AG04449 (cell line): ENCODE measurements at regions not wholly inside any gene's neighbourhood (a gene's known extent, or its start where the extent isn't known, plus 50 kb on each side); places are given as distances from the start of the nearest gene placed in this dataset.
"Not testable (repeated sequence)": the region's sequence is repeated elsewhere in the genome, so short reads cannot be mapped to it uniquely, and the experiment has no call there.

Source experiments
- CTCF ChIA-PET: fragments of 350-600 bp; formaldehyde crosslinking; extraction: SDS; loops from one replicate; lab custom pipeline; 2021; ENCODE audit warnings: antibody characterized with exemption; lab: Yijun Ruan, JAX
- POLR2A ChIA-PET: fragments of 400-600, 350-600 bp; formaldehyde crosslinking; extraction: SDS; loops from one replicate; lab custom pipeline; 2020; ENCODE audit warnings: antibody characterized with exemption, inconsistent platforms; lab: Yijun Ruan, JAX
- DNase-seq: peaks from one replicate; pipeline ENCODE4 v3.0.0-alpha.2; 2010; ENCODE audit warnings: low read depth, low spot score
- H3K4me3 ChIP-seq: 2 replicates; pipeline ENCODE4 v1.5.1; 2011; ENCODE audit warnings: low read depth, mild to moderate bottlenecking, control low read depth, low read length
- CTCF ChIP-seq: IDR thresholded peaks from one replicate; pipeline ENCODE4 v1.5.1; 2011; ENCODE audit warnings: mild to moderate bottlenecking, moderate library complexity, low read length, control low read depth, inconsistent platforms; ENCODE audit not compliant: insufficient read depth; ENCODE audit errors: missing control alignments

DNA sequence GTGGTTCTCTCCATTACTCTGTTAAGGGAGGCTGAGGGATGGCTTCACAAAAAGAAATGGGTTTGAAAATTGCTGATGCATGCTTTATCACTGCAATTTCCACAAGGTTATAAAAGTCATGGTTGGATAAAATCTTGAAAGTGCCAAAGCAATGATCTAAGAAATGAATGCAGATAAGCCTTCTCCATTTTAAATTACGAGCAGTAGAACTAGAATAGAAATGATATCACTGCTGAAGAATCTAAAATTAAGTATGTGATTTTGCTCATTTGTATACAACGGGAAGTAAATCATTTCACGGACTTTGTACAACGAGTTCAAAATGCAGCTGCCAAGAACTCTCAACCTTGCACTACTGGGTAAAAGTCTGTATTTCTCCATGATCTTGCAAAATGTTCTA is 299.0 kb downstream of the PRELID2 start:
- ChIA-PET CTCF (no interaction called here), POLR2A (no interaction called here)
- no peak for TF ChIP-seq CTCF
- no peak for DNase-seq
- no peak overlapping the region for H3K4me3 ChIP-seq

- POLR2A ChIA-PET: no interaction called here
- TF ChIP-seq CTCF: no peak
- CTCF ChIA-PET: interaction anchor here (0.9 kb wide), 1 partner anchor 151 kb away, joined by 3 read pairs; no protein-coding TSS in a partner anchor
- peak; percentile 42 for DNase-seq
- no peak overlapping the region for H3K4me3 ChIP-seq
These were observed 304.0 kb downstream of the PRELID2 start for GRCh38 chr5:145531038-145531734.

DNA sequence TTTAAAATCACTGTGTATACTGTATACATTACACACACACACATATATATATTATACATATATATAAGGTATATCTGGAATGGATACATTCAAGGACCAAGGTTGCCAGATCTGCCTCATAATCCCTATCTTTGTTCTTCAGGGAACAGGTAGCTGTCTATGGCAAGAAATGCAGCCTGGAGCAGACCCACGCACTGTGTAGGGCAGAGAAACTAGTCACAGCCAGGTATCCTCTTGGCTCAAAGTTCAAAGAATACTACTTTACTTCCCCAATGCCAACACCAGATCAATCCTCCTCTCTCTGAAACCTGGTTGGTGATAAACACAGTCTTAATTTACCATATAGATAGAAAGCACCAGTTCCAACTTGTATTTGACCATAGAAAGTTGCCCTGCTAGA is 313.6 kb downstream of the PRELID2 start:
- POLR2A ChIA-PET: no interaction called here
- TF ChIP-seq CTCF: no peak
- CTCF ChIA-PET: interaction anchor here (1.0 kb wide), 1 partner anchor 10 kb away, joined by 3 read pairs; no protein-coding TSS in a partner anchor
- no peak for DNase-seq
- no peak overlapping the region for H3K4me3 ChIP-seq

DNA sequence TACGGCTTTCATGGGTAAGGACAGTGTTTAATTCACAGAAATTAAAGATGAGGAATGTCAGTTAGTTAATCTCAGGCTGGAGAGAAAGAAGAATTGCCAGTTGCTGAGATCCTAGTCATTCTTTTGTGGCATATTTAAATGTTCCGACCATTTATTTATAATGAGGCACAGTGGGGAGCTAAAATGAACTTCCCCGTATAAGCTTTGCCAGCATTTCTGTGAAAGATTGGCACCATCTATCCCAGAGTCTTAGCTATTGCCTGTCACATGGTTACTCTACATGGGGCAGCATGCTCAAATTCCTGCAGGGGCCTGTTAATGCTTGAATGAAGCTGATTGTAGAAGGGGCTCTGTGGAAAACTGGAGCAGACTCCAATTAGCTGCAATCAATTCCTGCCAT is 314.1 kb downstream of the PRELID2 start:
- H3K4me3 ChIP-seq: no peak overlapping the region
- DNase-seq: no peak
- ChIA-PET POLR2A (no interaction called here), CTCF (interaction anchor here (1.0 kb wide), 1 partner anchor 10 kb away, joined by 3 read pairs; no protein-coding TSS in a partner anchor)
- TF ChIP-seq CTCF: no peak

DNA sequence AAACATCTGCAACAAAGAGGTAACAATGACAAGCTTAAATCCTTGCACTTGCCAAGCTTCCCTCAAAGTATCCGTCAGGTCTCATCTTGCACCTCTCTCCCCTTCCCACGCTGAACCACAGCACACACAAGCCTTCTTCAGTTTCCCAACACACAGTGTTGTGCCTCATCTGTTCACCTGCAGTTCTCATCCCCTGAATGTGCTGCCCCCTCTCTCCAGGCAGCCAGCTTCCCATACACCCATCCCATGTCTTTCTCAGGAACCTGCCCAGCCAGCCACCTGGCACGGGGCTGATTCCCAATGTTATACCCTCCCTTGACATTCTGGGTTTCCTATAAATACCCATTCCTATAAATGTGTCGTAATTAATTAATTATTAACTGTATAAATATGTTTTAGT is 314.8 kb downstream of the PRELID2 start:
- no peak for TF ChIP-seq CTCF
- DNase-seq: no peak
- H3K4me3 ChIP-seq: no peak overlapping the region
- ChIA-PET POLR2A (no interaction called here), CTCF (interaction anchor here (0.9 to 1.3 kb wide), 2 partner anchors 8 to 31 kb away, joined by 3 read pairs; no protein-coding TSS in a partner anchor)

DNA sequence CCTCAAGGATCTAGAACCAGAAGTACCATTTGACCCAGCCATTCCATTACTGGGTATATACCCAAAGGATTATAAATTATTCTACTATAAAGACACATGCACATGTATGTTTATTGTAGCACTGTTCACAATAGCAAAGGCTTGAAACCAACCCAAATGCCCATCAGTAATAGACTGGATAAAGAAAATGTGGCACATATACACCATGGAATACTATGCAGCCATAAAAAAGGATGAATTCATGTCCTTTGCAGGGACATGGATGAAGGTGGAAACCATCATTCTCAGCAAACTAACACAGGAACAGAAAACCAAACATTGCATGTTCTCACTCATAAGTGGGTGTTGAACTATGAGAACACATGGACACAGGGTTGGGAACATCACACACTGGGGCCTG is 317.6 kb downstream of the PRELID2 start:
- H3K4me3 ChIP-seq, POLR2A ChIA-PET, DNase-seq, CTCF ChIA-PET: not testable (repeated sequence)
